ENCODE measurements at regions not wholly inside any gene's neighbourhood (a gene's known extent, or its start where the extent isn't known, plus 50 kb on each side); places are given as distances from the start of the nearest gene placed in this dataset.
A peak's percentile ranks its signal among the peaks of the same experiment; 100 is the strongest.
"Not testable (repeated sequence)": the region's sequence is repeated elsewhere in the genome, so short reads cannot be mapped to it uniquely, and the experiment has no call there.

DNA sequence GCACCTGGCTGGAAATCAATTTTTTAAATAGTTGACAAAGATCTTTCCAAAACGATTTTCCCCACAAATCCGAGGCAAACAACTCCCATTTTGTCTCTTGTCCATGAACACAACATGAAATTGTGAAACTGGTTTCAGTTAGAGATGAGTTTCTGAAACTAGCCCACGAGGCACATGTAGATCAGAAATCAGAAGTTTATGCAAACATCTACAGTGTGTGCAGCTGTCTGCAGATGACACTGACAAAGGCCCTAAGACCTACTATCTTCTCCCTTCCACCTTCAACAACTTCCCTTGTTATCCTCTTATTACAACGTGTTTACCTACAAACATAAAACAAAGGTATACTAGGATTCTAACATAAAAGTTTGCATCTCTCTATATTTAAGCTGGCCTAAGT is 183.3 kb downstream of the DIRAS2 start:
- no peak for DNase-seq

GRCh38 chr9:90460220-90460619 is 182.4 kb downstream of the DIRAS2 start:
- no peak for DNase-seq

DNA sequence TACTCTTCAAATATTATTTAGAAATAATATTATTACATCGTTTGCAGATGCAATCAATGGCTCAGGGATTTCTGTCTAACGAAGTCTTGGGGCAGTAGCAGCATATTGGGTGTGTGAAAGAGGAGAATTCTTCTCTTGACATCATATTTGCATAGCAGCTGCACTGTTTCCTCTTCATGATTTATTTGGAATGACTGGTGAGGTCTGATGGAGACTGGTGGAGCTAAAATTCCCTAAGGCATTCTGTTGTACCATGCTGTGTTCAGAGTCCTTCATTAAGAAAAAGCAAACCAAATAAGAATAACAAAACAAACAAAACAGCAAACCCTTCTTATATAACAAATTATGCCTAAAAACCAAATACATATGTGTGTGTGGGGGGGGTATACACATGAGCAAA is 177.6 kb downstream of the DIRAS2 start:
- DNase-seq, result no peak

GRCh38 chr9:90466441-90466840 is 176.2 kb downstream of the DIRAS2 start:
- DNase-seq, result no peak

DNA sequence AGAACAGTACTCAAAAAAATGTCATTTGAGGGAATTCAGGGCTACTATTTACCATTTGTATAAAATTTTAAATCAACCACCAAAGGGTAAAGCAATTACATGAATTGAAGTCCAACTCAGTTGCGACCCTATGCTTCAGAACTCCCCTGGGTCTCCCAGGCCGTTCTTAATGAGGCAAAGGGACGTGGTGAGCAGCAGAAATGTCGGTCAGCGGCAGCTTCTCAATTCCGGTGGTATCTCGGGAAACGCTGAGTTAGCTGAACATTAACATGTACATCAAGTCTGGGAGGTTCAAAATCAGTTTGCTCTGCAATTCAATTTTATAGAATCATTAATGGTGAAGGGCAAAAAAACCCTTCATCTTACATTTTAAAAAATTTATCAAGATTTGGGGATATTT is 173.2 kb downstream of the DIRAS2 start:
- DNase-seq, result no peak

GRCh38 chr9:90469865-90470387 is 172.7 kb downstream of the DIRAS2 start:
- no peak for DNase-seq

DNA sequence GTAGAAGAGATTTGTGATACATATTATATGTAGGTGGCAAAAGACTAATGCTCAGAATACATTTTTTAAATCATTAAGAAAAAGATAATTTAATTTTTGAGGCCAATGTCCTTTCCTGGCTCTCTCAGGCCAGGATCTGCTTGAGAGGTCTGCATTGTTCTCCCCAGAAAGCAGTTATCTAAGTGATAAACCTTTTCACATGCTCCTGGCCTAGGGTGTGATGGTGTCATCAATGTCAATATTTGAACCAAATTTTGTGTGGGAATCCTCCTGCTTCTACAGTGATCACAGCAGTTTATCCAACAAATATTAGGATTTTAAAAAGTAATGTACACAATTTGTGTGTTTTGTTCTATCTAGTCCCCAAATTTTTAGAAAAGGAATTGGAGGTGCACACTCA is 166.6 kb downstream of the DIRAS2 start:
- DNase-seq, result no peak

DNA sequence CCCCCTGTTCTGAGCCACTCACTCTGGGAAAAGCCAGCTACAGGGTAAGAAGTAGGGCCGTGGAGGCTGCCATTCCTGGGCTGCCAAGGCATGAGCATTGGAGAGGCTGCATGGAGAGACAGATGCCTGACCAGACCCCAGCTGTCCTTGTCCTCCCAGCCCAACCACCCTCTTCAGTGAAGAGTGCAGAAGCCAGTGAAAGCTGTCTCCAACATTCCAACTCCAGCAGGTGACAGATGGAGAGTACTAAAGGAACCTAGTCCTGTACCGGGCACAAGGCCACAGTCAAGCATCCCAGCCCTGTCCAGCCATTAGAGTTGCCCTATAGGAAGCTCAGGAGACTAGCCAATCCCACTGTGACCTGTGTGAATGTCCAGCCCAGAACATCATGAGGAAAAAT is 165.1 kb downstream of the DIRAS2 start:
- no peak for DNase-seq

DNA sequence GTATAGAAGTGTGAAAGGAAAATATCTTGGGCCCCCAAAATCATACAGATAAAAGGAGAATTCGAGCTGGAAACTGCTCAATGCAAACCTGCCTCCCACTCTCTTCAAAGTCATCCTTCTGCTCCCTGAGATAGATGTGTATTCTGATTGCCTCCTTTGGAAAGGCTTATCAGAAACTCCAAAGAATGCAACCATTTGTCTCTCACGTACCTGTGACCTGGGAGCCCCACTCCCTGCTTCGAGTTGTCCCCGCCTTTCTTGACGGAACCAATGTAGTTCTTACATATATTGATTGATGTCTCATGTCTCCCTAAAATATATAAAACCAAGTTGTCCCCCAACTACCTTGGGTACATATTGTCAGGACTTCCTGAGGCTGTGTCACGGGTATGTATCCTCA is 163.8 kb downstream of the DIRAS2 start:
- no peak for DNase-seq

DNA sequence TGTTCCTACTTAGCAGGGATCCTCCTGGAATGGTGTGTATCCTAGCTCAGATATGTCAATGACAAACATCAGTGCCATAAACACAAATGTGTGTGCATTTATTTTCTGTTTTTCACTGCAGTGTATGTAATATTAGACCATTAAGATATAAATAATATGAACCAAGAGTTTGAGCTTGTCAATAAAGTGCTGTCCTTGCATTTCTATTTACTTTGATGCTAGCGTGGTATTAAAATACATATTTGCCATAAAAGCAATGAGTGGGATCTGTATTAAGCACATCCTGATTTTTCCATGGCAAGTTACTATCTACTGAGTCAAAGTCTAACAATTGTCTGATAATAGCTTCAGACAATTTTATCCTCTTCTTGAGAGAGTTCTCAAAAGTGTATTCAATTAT is 157.6 kb downstream of the DIRAS2 start:
- DNase-seq, result no peak

DNA sequence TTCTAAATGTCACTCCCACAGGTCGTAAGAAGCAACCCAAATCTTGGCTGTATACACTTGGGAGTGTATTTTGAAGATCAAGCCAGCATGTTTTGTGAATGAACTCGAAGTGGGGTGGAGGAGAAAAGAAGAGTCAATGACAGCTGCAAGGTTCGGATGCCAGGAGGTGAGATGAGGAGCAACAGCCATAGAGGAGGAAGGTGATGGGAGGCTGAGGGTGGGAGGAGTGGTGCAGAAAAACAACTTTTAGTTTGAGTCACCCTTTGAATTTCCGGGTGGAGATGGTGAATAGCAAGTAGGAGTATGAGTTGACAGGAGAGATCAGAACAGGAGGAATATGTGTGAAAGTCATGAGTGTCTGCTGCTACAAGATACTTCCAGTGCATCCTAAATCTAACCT is 153.6 kb downstream of the DIRAS2 start:
- no peak for DNase-seq

DNA sequence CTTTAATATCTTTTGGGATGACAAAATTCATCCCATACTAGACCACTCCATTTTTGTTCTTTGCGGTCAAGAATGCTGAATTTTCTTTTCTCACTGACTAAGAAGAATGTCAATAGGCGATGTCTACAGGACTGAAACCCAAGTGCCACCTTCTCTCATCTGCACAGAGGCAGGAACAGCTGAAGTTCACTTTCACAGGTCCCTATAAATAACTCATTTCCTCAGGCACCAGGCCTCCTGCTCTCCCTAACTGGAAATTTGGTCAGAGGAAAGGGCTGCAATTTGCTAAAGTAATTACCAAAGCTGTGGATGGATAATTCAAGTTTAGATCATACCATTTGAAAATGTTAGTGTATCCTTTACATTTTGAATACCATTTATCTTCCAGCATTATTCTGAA is 142.9 kb downstream of the DIRAS2 start:
- DNase-seq, result peak; percentile 15

- DNase-seq, result no peak
Observed at GRCh38 chr9:90502134-90502533, 140.5 kb downstream of the DIRAS2 start.

GRCh38 chr9:90504486-90504885 is 138.1 kb downstream of the DIRAS2 start:
- DNase-seq, result no peak

GRCh38 chr9:90505695-90506094 is 136.9 kb downstream of the DIRAS2 start:
- no peak for DNase-seq

GRCh38 chr9:90506402-90506801 is 136.2 kb downstream of the DIRAS2 start:
- not testable (repeated sequence) for DNase-seq

- no peak for DNase-seq
Observed at GRCh38 chr9:90507621-90508020, 135.0 kb downstream of the DIRAS2 start.

DNA sequence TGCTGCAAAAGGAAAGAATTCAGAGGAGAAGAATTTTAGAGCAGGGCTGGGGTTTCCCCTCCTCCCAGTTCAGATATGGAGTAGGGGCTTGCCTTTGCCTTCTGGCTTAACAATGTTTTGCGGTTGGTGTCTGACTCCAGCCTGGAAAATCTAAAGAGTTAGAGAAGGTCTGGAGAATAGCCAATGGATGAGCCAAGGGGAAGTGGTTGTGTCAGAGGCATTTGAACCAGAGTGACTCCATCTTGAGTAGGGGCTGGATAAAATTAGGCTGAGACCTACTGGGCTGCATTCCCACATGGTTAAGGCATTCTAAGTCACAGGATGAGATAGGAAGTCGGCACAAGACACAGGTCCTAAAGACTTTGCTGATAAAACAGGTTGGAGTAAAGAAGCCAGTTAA is 133.7 kb downstream of the DIRAS2 start:
- no peak for DNase-seq

- no peak for DNase-seq
Observed at GRCh38 chr9:90511711-90512110, 130.9 kb downstream of the DIRAS2 start.

GRCh38 chr9:90514877-90515276 is 127.7 kb downstream of the DIRAS2 start:
- no peak for DNase-seq

DNA sequence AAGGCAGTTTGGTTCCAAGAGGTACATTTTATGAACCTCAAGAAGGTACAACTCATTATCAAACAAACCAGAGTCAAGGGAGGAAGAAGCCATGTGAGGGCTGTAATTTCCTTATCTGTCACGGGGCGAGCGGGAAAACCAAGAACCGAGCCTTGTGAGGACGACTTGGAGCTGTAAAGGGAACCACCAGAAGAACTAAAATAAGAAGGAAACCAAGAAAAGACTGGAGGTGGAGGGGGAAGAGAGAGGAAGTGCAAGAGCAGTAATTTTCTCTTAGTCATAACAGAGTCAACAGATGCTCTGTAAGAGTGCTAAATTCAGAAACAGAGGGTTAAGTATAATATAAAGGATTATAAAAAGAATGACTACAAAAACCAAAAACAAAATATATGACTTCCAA is 127.1 kb downstream of the DIRAS2 start:
- no peak for DNase-seq

GRCh38 chr9:90517103-90517502 is 125.5 kb downstream of the DIRAS2 start:
- no peak for DNase-seq

- no peak for DNase-seq
Observed at GRCh38 chr9:90521811-90522570, 120.6 kb downstream of the DIRAS2 start.

DNA sequence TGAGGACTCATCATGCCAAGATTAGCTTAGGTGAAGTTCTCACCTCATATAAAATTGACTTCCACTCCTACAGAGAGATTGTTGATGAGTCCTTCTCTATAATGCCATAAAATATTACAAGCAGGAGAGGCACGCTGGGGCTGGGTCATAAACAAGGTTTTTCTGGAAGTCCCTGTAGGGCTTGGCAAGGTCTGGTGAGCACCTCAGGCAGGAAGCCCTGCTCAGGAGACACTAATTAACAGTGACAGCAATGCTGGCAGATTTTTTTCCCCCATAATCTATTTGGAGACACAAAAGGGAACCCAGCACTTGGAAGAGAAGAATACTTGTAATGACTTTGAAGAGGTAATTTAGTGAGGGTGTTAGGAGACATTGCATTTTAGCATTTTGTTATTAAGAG is 118.7 kb downstream of the DIRAS2 start:
- DNase-seq, result no peak
